SK-N-MC (cell line): ENCODE measurements at regions not wholly inside any gene's neighbourhood (a gene's known extent, or its start where the extent isn't known, plus 50 kb on each side); places are given as distances from the start of the nearest gene placed in this dataset.

ENCODE experiments used
- EZH2 ChIP-seq: fragments of 200-600 bp; sonication (generic); IDR thresholded peaks from one replicate; pipeline ENCODE4 v1.6.1; 2017; ENCODE audit warnings: antibody characterized with exemption
- FOXP2 ChIP-seq: optimal IDR thresholded peaks from 2 replicates; pipeline ENCODE3; 2011; ENCODE audit warnings: mild to moderate bottlenecking, moderate library complexity; ENCODE audit not compliant: insufficient read depth; ENCODE audit errors: extremely low read length, control extremely low read depth
- POLR2AphosphoS5 ChIP-seq: IDR thresholded peaks from 2 replicates; pipeline ENCODE4 v1.6.1; 2012; ENCODE audit warnings: mild to moderate bottlenecking, low read depth, low read length, borderline replicate concordance

GRCh38 chr11:128361451-128362020 is 225.8 kb downstream of the ETS1 start:
- TF ChIP-seq EZH2 (no peak), POLR2AphosphoS5 (no peak), FOXP2 (no peak)
